Duodenal mucosa (tissue), 2 donors: ENCODE measurements at regions not wholly inside any gene's neighbourhood (a gene's known extent, or its start where the extent isn't known, plus 50 kb on each side); places are given as distances from the start of the nearest gene placed in this dataset.
"Not testable (repeated sequence)": the region's sequence is repeated elsewhere in the genome, so short reads cannot be mapped to it uniquely, and the experiment has no call there.

Experiments
- H3K27ac ChIP-seq: one replicate; pipeline ENCODE4 v1.7.0; 2013; ENCODE audit warnings: low read depth, low read length
- H3K27me3 ChIP-seq, 2 donors: one replicate each; pipeline ENCODE4 v1.7.0; 2013; ENCODE audit warnings: low read length in 2 of 2, control low read depth in 1 of 2; ENCODE audit not compliant: insufficient read depth in 2 of 2, control insufficient read depth in 1 of 2
- H3K36me3 ChIP-seq, 2 donors: one replicate each; pipeline ENCODE4 v1.7.0; 2013; ENCODE audit warnings: low read length in 2 of 2, control low read depth in 1 of 2; ENCODE audit not compliant: insufficient read depth in 2 of 2, control insufficient read depth in 1 of 2
- H3K4me1 ChIP-seq, 2 donors: one replicate each; pipeline ENCODE4 v1.7.0; 2013; ENCODE audit warnings: low read length in 2 of 2, control low read depth in 1 of 2; ENCODE audit not compliant: insufficient read depth in 2 of 2, control insufficient read depth in 1 of 2
- H3K4me3 ChIP-seq, 2 donors: one replicate each; pipeline ENCODE4 v1.7.0; 2013; ENCODE audit warnings: low read length in 2 of 2, low read depth in 1 of 2
- H3K9ac ChIP-seq, 2 donors: one replicate each; pipeline ENCODE4 v1.7.0; 2013; ENCODE audit warnings: low read length in 2 of 2, low read depth in 1 of 2
- H3K9me3 ChIP-seq, 2 donors: one replicate each; pipeline ENCODE4 v1.7.0; 2013; ENCODE audit warnings: low read length in 2 of 2, control low read depth in 1 of 2; ENCODE audit not compliant: control insufficient read depth in 1 of 2

- Histone ChIP-seq H3K9ac (no peak overlapping the region), H3K27me3 (no peaks in the 10 kb centered on the region), H3K9me3 (no peaks in the 10 kb centered on the region), H3K4me1 (no peaks in the 10 kb centered on the region), H3K36me3 (no peaks in the 10 kb centered on the region), H3K27ac (no peak overlapping the region), H3K4me3 (no peak overlapping the region)
Observed at GRCh38 chr6:140202964-140203515, 828.6 kb upstream of the CITED2 start.

GRCh38 chr6:140201787-140202458 is 827.5 kb upstream of the CITED2 start:
- Histone ChIP-seq H3K9me3 (peaks cover 0 to 2% of the 10 kb centered on the region in 2 donors), H3K4me3 (no peak overlapping the region), H3K9ac (no peak overlapping the region), H3K4me1 (no peaks in the 10 kb centered on the region), H3K27me3 (no peaks in the 10 kb centered on the region), H3K36me3 (no peaks in the 10 kb centered on the region), H3K27ac (no peak overlapping the region)

GRCh38 chr6:140193269-140193668 is 818.8 kb upstream of the CITED2 start:
- Histone ChIP-seq H3K9me3 (peaks cover 4 to 17% of the 10 kb centered on the region in 2 donors), H3K27ac (no peak overlapping the region), H3K9ac (no peak overlapping the region), H3K4me3 (no peak overlapping the region), H3K36me3 (no peaks in the 10 kb centered on the region), H3K27me3 (no peaks in the 10 kb centered on the region), H3K4me1 (no peaks in the 10 kb centered on the region)

- H3K36me3 ChIP-seq: no peaks in the 10 kb centered on the region
- H3K9me3 ChIP-seq: peaks cover 4 to 22% of the 10 kb centered on the region in 2 donors
- H3K9ac ChIP-seq: no peak overlapping the region
- H3K27me3 ChIP-seq: no peaks in the 10 kb centered on the region
- H3K4me1 ChIP-seq: no peaks in the 10 kb centered on the region
- no peak overlapping the region for H3K4me3 ChIP-seq
- no peak overlapping the region for H3K27ac ChIP-seq
Observed at GRCh38 chr6:140192018-140192417, 817.6 kb upstream of the CITED2 start.

- H3K4me1 ChIP-seq, H3K27ac ChIP-seq, H3K4me3 ChIP-seq, H3K36me3 ChIP-seq, H3K9ac ChIP-seq, H3K27me3 ChIP-seq: not testable (repeated sequence)
- peaks cover 4 to 16% of the 10 kb centered on the region in 2 donors for H3K9me3 ChIP-seq
Observed at GRCh38 chr6:140189263-140189662, 814.8 kb upstream of the CITED2 start.

GRCh38 chr6:140185991-140186390 is 811.5 kb upstream of the CITED2 start:
- peaks cover 0 to 6% of the 10 kb centered on the region in 2 donors for H3K9me3 ChIP-seq
- no peak overlapping the region for H3K9ac ChIP-seq
- no peak overlapping the region for H3K27ac ChIP-seq
- no peak overlapping the region for H3K4me3 ChIP-seq
- H3K36me3 ChIP-seq: no peaks in the 10 kb centered on the region
- no peaks in the 10 kb centered on the region for H3K27me3 ChIP-seq
- H3K4me1 ChIP-seq: no peaks in the 10 kb centered on the region

- no peak overlapping the region for H3K4me3 ChIP-seq
- no peaks in the 10 kb centered on the region for H3K27me3 ChIP-seq
- H3K9me3 ChIP-seq: peaks cover 0 to 6% of the 10 kb centered on the region in 2 donors
- H3K4me1 ChIP-seq: no peaks in the 10 kb centered on the region
- no peak overlapping the region for H3K27ac ChIP-seq
- no peaks in the 10 kb centered on the region for H3K36me3 ChIP-seq
- no peak overlapping the region for H3K9ac ChIP-seq
Observed at GRCh38 chr6:140183881-140184280, 809.4 kb upstream of the CITED2 start.

- no peaks in the 10 kb centered on the region for H3K27me3 ChIP-seq
- H3K27ac ChIP-seq: no peak overlapping the region
- peaks cover 0 to 6% of the 10 kb centered on the region in 2 donors for H3K9me3 ChIP-seq
- no peak overlapping the region for H3K4me3 ChIP-seq
- H3K36me3 ChIP-seq: no peaks in the 10 kb centered on the region
- H3K4me1 ChIP-seq: no peaks in the 10 kb centered on the region
- no peak overlapping the region for H3K9ac ChIP-seq
Observed at GRCh38 chr6:140182821-140183220, 808.4 kb upstream of the CITED2 start.

GRCh38 chr6:140181876-140182275 is 807.4 kb upstream of the CITED2 start:
- H3K4me1 ChIP-seq: no peaks in the 10 kb centered on the region
- no peaks in the 10 kb centered on the region for H3K36me3 ChIP-seq
- no peaks in the 10 kb centered on the region for H3K9me3 ChIP-seq
- no peak overlapping the region for H3K9ac ChIP-seq
- H3K27me3 ChIP-seq: no peaks in the 10 kb centered on the region
- H3K27ac ChIP-seq: no peak overlapping the region
- H3K4me3 ChIP-seq: no peak overlapping the region

- no peak overlapping the region for H3K9ac ChIP-seq
- no peak overlapping the region for H3K27ac ChIP-seq
- no peak overlapping the region for H3K4me3 ChIP-seq
- no peaks in the 10 kb centered on the region for H3K27me3 ChIP-seq
- no peaks in the 10 kb centered on the region for H3K9me3 ChIP-seq
- no peaks in the 10 kb centered on the region for H3K4me1 ChIP-seq
- H3K36me3 ChIP-seq: no peaks in the 10 kb centered on the region
Observed at GRCh38 chr6:140180306-140180705, 805.9 kb upstream of the CITED2 start.
